ENCODE measurements at regions not wholly inside any gene's neighbourhood (a gene's known extent, or its start where the extent isn't known, plus 50 kb on each side); places are given as distances from the start of the nearest gene placed in this dataset.

- TF ChIP-seq MAFK (IDR thresholded peaks at IDR 0.05; ENCODE audit: low read depth, low read length) (peak; percentile 39; the same call in 1 of the 2 replicates), CTCF (conservative IDR thresholded peaks at IDR 0.05; ENCODE audit: low read depth, low read length) (no peak), RAD21 (IDR thresholded peaks at IDR 0.05; ENCODE audit: low read length) (no peak), POLR2A (IDR thresholded peaks at IDR 0.05; ENCODE audit: low read depth, low read length) (no peak), ELK1 (IDR thresholded peaks at IDR 0.05; ENCODE audit: borderline replicate concordance, low read depth, low read length) (no peak), CHD1 (IDR thresholded peaks at IDR 0.05; ENCODE audit: low read depth, low read length) (no peak), BHLHE40 (IDR thresholded peaks at IDR 0.05; ENCODE audit: low read depth, low read length) (no peak), CEBPB (IDR thresholded peaks at IDR 0.05; ENCODE audit: low read depth, low read length) (no peak), SMC3 (IDR thresholded peaks at IDR 0.05; ENCODE audit: low read depth, low read length) (no peak)
Measured at GRCh38 chr5:173746047-173746646, 129.7 kb upstream of the BOD1 start.
